Caki2 (cell line): ENCODE measurements at regions not wholly inside any gene's neighbourhood (a gene's known extent, or its start where the extent isn't known, plus 50 kb on each side); places are given as distances from the start of the nearest gene placed in this dataset.

ENCODE experiments used
- DNase-seq: peaks from one replicate; pipeline ENCODE4 v3.0.0-alpha.2; 2015; ENCODE audit warnings: low read depth
- in situ Hi-C: cut with HindIII; loops from 2 replicates; pipeline ENCODE4 v1.10.0; 2016; ENCODE audit warnings: low sequenced_read_pairs, low pct_unique_long_range_greater_than_20kb, mixed read lengths

GRCh38 chr11:11760838-11761237 lies 80.9 kb upstream of the USP47 start:
- in situ Hi-C loops = no loop called here
- DNase-seq = no peak

DNA sequence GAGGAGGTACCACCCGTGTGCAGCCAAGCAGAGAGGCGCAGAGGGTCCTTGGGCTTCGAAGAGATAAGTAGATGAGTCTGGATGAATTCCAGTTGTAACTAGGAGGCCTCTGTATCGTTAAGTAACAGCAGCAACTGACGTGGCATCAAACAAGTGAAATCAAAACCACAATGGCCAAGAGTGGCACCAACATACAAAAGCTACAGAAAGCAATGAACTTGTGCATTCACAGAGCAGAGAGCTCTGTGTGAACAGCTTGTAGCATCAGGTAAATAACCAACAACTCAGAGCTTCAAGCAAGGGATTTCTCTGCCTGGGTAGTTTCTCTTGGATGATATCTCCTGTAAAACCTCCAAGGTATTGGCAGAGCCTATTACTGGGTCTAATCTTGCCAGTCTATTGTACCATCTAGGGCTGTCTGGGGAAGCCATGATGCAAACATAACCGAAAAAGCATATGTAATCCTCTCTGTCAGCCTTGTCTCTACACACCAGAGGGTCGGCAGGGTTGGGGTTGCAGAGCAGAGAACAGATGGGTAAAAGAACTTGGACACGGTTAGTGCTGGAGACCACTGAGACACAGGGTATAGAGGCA lies 83.1 kb upstream of the USP47 start:
- no peak for DNase-seq
- in situ Hi-C loops = no loop called here

- in situ Hi-C loops = no loop called here
- DNase-seq = no peak
These were observed 83.9 kb upstream of the USP47 start for GRCh38 chr11:11757909-11758308.

DNA sequence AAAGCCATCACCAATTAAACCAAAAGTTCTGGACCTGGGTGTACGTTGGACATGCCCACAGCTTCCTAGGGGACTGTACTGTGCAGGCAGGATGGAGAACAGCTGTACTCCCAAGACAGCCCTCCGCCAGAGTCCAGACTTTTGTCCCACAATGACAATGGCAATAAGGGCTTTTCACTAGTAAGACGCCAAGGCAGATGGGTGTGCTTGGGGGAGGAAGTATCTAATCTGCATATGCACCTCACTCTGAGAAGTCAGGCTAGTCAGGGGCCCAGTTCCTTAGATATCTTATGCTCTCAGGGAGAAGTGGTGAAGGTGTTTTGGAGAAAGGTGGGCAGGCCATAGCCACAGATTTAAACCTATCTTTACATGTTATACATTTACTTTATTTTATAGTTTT lies 85.1 kb upstream of the USP47 start:
- no peak for DNase-seq
- in situ Hi-C loops = no loop called here

GRCh38 chr11:11755871-11756270 lies 85.9 kb upstream of the USP47 start:
- no peak for DNase-seq
- in situ Hi-C loops = no loop called here

DNA sequence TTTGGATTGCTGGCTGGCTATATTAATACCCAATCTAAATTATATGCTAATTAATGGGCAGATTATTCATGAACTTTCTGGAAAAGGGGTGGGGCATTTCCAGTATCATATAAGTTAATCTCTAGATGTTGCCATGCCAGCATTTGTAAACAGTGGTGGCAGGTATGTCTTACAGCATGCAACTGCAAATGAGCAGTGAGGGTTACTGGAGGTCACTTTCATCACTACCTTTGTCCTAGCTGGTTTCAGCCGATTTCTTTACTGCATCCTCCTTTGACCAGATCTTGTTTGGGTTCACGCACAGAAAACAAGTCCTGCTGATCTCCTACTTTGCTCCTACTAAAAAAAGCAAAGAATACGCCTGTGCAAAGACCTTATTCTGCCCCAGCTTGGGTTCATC lies 89.1 kb upstream of the USP47 start:
- no peak for DNase-seq
- in situ Hi-C loops = no loop called here

DNA sequence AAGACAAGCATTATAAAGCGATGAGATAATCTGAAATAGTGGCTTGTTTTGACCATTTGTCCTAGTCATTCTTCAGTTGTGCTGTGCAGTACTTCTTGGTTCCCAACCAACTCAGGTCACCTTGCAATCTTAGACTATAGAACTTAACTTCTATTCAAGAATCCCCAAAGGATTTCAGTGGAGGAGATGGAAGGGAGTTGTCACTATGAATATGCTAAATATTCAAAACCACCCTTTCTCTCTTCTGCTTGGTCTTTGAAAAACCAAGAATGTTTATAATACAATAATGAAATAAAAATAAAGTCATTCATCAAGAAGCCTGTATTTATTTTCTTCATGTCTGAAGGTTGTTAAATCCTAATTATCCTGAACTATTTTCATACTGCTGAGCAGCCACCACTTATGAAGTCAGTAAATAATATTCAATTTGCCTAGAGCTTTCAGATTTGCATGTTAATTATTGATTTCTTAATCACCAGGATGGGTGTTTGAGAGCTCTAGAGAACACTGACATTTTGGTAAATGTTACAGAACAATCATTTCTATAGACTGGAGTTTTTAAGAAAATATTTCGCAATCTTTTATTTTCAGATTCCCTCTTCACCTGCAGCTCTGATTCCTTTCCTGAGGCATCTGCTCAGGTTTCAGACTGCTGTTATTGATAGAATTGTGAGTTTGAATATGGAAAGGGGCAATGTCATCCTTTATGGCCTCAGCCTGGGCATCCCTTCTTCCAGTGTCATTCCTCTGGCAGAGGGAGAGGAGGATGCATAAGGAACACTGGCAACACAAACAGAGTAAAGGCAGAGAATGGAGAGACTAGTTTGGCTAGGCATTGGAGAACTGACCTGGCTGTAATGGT lies 91.5 kb upstream of the USP47 start:
- DNase-seq = no peak
- in situ Hi-C loops = no loop called here

DNA sequence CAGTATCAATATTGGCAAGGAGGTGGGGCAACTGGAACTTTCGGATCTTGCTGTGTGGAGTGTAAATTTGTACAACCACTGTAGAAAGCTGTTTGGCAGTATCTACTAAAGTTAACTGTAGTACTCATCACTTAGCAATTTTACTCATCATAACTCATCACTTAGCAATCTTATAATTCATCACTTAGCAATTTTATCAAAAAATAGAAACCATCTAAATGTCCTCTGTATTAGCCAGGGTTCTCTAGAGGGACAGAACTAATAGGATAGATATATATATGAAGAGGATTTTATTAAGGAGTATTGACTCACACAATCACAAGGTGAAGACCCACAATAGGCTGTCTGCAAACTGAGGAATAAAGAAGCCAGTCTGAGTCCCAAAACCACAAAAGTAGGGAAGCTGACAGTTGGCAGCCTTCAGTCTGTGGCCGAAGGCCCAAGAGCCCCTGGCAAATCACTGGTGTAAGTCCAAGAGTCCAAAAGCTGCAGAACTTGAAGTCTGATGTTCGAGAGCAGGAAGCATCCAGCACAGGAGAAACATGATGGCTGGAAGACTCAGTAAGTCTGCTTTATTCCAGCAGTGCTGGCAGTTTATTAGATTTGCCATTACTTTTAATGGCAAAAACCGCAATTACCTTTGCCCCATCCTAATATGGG lies 92.9 kb upstream of the USP47 start:
- DNase-seq = no peak
- in situ Hi-C loops = no loop called here

DNA sequence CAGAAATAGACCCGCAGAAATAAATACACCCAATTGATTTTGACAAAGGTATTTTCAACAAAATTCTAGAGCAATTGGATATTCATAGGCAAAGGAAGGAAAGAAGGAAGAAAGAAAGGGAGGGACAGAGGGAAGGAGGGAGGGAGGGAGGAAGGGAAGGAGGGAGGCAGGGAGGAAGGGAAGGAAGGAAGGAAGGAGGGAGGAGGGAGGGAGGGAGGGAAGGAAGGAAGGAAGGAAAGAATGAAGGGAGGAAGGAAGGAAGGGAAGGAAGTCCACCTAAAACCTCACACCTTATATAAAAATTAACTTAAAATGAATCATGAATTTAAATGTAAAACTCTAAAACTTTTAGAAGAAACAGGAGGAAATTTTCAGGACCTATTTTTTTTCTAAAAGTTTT lies 94.2 kb upstream of the USP47 start:
- DNase-seq = no peak
- in situ Hi-C loops = no loop called here

DNA sequence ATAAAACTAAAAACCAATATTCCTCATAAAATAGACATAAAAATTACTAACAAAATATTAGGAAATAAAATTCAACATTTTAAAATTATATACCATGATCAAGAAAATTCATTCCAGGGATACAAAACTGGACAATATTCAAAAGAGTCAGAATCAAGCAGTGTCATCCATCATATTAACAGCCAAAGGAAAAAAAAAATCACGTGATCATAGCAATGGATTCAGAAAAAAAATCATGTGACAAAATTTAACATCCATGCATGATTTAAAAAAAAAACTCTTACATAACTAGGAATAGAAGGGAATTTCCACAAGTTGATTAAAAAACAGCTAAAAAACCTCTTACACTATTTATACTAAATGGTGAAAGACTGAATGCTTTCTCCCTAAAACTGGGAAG lies 95.3 kb upstream of the USP47 start:
- DNase-seq = no peak
- in situ Hi-C loops = no loop called here

DNA sequence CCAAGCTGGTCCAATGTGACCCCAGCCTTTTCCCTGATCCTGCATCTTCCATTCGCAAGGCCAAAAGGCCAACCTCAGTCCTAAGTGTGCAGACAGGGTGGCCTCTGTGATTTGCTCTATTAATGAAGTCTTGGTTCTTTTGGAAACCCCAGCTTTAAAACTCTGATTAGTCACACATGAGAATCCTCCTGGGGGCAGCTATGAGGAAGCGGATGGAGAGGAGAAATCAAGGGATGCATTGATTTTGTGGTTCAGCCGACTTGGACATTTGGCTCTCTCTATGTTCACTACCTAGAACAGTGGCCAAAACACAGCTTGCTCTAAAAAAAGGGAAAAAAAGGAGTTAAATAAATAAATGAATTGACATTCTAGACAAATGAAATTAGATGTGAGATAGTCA lies 98.6 kb upstream of the USP47 start:
- in situ Hi-C loops = no loop called here
- no peak for DNase-seq

GRCh38 chr11:11742486-11742885 lies 99.3 kb upstream of the USP47 start:
- no peak for DNase-seq
- in situ Hi-C loops = no loop called here

DNA sequence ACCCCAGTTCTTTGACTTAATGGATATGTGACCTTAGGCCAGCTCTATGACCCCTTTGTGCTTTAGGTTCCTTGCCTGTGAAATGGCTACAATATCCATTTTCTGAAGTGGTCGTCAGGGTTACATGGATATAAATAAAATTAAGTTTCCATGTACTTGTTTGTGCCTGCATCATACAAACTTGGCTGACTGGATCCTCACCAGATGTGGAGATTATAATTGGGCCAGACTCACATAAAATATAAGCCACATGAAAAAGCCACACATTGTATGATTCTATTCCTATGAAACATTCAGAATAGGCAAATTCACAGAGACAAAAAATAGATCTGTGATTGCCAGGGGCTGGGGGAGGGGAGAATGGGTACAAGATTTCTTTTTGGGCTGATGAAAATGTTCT lies 100.9 kb upstream of the USP47 start:
- in situ Hi-C loops = no loop called here
- no peak for DNase-seq

- DNase-seq = no peak
- in situ Hi-C loops = no loop called here
These were observed 101.6 kb upstream of the USP47 start for GRCh38 chr11:11740073-11740702.

- in situ Hi-C loops = no loop called here
- no peak for DNase-seq
These were observed 103.4 kb upstream of the USP47 start for GRCh38 chr11:11738370-11738769.

DNA sequence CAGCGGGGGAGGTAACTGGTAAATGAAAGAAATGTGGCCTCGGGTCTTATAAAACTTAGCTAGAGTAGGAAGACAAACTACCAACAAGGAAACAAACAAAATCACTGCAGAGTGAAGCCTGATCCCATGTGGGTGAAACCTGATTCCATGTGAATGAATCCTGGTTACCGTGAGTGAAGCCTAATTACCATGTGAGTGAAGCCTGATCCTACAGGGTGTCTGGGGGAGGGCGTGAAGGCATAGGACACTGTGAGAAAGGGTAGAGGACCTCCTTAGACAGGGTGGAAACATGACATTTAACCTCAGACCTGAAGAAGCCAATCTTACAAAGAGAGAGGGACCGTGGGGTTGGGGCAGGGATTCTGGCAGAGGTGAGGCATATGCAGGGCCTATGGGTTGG lies 106.2 kb upstream of the USP47 start:
- no peak for DNase-seq
- in situ Hi-C loops = no loop called here

DNA sequence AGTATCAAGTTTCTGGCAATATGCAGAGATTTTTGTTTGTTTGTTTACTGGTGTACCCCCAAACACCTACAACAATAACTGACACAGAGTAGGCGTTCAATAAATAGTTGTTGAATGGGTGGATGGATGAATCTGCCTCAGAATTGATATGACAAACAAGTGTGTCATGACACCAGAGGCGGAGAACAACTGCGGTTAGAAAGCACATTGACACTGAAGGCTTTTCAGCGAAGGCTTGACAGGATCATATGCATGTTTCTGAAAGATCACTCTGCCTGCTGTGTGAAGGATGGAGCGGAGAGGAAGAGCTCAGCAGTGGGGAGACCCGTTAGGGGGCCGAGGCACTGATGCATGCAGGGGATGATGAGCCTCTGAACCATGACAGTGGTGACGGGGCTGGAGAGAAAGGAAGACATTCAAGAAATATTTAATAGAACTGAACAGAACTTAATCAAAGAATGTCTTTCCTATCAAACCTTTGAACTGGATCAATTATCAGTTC lies 108.5 kb upstream of the USP47 start:
- DNase-seq = no peak

DNA sequence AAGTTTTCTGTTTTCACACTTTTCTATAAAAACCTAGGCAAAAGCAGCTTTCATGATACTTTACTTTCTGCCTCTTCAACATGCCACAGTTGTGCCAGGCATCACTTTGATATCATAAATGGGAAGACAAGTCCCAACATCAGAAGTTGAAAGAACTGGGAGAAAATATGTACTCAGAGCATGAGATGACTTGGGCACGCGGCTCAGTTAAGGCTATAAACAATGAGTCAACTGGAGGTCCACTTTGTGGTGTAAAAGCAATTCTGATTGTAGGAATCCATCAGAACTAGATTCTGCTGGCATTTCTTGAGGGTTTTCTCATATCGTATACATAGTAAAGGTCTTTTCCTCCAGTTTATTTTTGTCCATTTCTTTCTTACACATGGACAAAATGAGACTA lies 109.7 kb upstream of the USP47 start:
- in situ Hi-C loops = no loop called here
- no peak for DNase-seq

More for the DNA sequence above, 108.5 kb upstream of the USP47 start:
- in situ Hi-C loops = no loop called here
